GM12878 (cell line): ENCODE measurements at regions not wholly inside any gene's neighbourhood (a gene's known extent, or its start where the extent isn't known, plus 50 kb on each side); places are given as distances from the start of the nearest gene placed in this dataset. TPM values are rescaled to one million over a fixed set of nuclear protein-coding genes. Genes with fewer than 3 reads are reported as not detected.

Experiments used
- ATAC-seq: fragments of 200-7000 bp; cut with Tn5 transposase; 3 replicates; pipeline ENCODE4 v1.9.1; 2020; ENCODE audit warnings: mild to moderate bottlenecking, moderate library complexity
- BruUV-seq: library from RNA; stranded (reverse); fragments of 400-500 nt; replicated peaks from 2 replicates; lab custom pipeline; 2021; lab: Mats Ljungman, UMichigan
- CTCF ChIA-PET: fragments of 300-600 bp; sonication (Branson Sonifier 250); formaldehyde crosslinking; extraction: SDS; loops from one replicate; lab custom pipeline; 2021; ENCODE audit warnings: inconsistent platforms; lab: Yijun Ruan, JAX
- POLR2A ChIA-PET: fragments of 350-600 bp; formaldehyde crosslinking; extraction: SDS; loops from one replicate; lab custom pipeline; 2021; ENCODE audit warnings: inconsistent platforms; lab: Charles Lee
- RAD21 ChIA-PET: fragments of 300-600 bp; sonication (Branson Sonifier 250); formaldehyde crosslinking; loops from one replicate; lab custom pipeline; 2023; ENCODE audit warnings: antibody characterized with exemption; ENCODE audit not compliant: unreplicated experiment; lab: Charles Lee
- SMC1A ChIA-PET: fragments of 300-600 bp; sonication (Branson Sonifier 250); formaldehyde crosslinking; loops from one replicate; lab custom pipeline; 2023; ENCODE audit not compliant: unreplicated experiment, uncharacterized antibody; lab: Charles Lee
- DNase-seq: peaks from one replicate; pipeline ENCODE4 v3.0.0-alpha.2; 2011; ENCODE audit warnings: low read depth, low spot score
- FAIRE-seq: peaks from 3 replicates; lab custom pipeline; 2011; peaks lifted over from hg19 to GRCh38; lab: Jason Lieb, UNC
- H2AFZ ChIP-seq: 2 replicates; pipeline ENCODE4 v1.6.0; 2011; ENCODE audit warnings: low read depth, low read length, control low read depth; ENCODE audit not compliant: control insufficient read depth
- H3K27ac ChIP-seq: 2 replicates; pipeline ENCODE4 v1.5.1; 2011; ENCODE audit warnings: control low read depth; ENCODE audit not compliant: control insufficient read depth, insufficient read depth
- H3K27me3 ChIP-seq, 2 experiments: replicated peaks in 1 of 2; 2 replicates each; pipeline versions ENCODE4 v1.6.0 to v1.6.1; 2011; ENCODE audit warnings: low read length in 1 of 2; ENCODE audit not compliant: control insufficient read depth in 2 of 2, insufficient read depth in 2 of 2
- H3K36me3 ChIP-seq, 2 experiments: 2 replicates each; pipeline ENCODE4 v1.5.1; 2011; ENCODE audit warnings: low read length in 1 of 2; ENCODE audit not compliant: control insufficient read depth in 2 of 2, insufficient read depth in 2 of 2
- H3K4me1 ChIP-seq: 2 replicates; pipeline ENCODE4 v1.6.1; 2011; ENCODE audit warnings: mild to moderate bottlenecking, low read length, moderate library complexity, mixed read lengths; ENCODE audit not compliant: control insufficient read depth, insufficient read depth
- H3K4me2 ChIP-seq: 2 replicates; pipeline ENCODE4 v1.6.0; 2011; ENCODE audit warnings: control low read depth; ENCODE audit not compliant: control insufficient read depth, insufficient read depth
- H3K4me3 ChIP-seq: fragments of 200-600 bp; sonication (generic); 2 replicates; pipeline ENCODE4 v1.5.1; 2016
- H3K79me2 ChIP-seq: 2 replicates; pipeline ENCODE4 v1.6.0; 2011; ENCODE audit warnings: low read length; ENCODE audit not compliant: control insufficient read depth, insufficient read depth
- H3K9ac ChIP-seq: 2 replicates; pipeline ENCODE4 v1.8.0; 2011; ENCODE audit warnings: low read length, control low read depth, mixed read lengths; ENCODE audit not compliant: control insufficient read depth, insufficient read depth
- H3K9me3 ChIP-seq: replicated peaks from 3 replicates; pipeline ENCODE4 v1.5.1; 2011; ENCODE audit warnings: mild to moderate bottlenecking, low read length; ENCODE audit not compliant: control insufficient read depth, insufficient read depth
- H4K20me1 ChIP-seq: 2 replicates; pipeline ENCODE4 v1.6.0; 2011; ENCODE audit not compliant: control insufficient read depth, insufficient read depth
- NFYA ChIP-seq: IDR thresholded peaks from 2 replicates; pipeline ENCODE4 v1.6.1; 2011; ENCODE audit warnings: low read depth, mild to moderate bottlenecking, low read length, improper control_type of control experiment, borderline replicate concordance
- SMAD1 ChIP-seq: fragments of 450-650 bp; IDR thresholded peaks from 2 replicates; pipeline ENCODE4 v1.6.1; 2018; ENCODE audit warnings: mild to moderate bottlenecking, low read depth; ENCODE audit not compliant: partially characterized antibody
- SREBF1 ChIP-seq: IDR thresholded peaks from 2 replicates; pipeline ENCODE4 v1.6.1; 2012; ENCODE audit warnings: mild to moderate bottlenecking, low read length
- WGBS: methylation state at CpG from one replicate; pipeline ENCODE4 v1.1.6; 2016; ENCODE audit warnings: low lambda C conversion rate; ENCODE audit not compliant: insufficient replicate concordance, insufficient coverage; ENCODE audit errors: missing lambda C conversion rate; 5-methylcytosine and 5-hydroxymethylcytosine counted together
- in situ Hi-C: fragments of 300-500 bp; cut with MboI; formaldehyde crosslinking; loops from 9 replicates; pipeline ENCODE4 v1.14.3; 2018; ENCODE audit warnings: mixed read lengths
- intact Hi-C: fragments of 100-400 bp; cut with micrococcal nuclease; formaldehyde crosslinking; loops from one replicate; pipeline ENCODE4 v1.14.2; 2022; ENCODE audit not compliant: unreplicated experiment
- small RNA-seq: library from RNA; depleted of rRNA; stranded (forward); fragments of <200 nt; gene quantifications from one replicate; pipeline ENCODE3, GENCODE V24; 2014
- TF ChIP-seq, protein P1 (sequence below), 3 experiments: IDR thresholded peaks in 2 of 3; conservative IDR thresholded peaks in 1 of 3; 2 replicates each; pipeline ENCODE4 v1.5.1; 2011; ENCODE audit warnings: low read depth in 3 of 3, low read length in 3 of 3, mild to moderate bottlenecking in 3 of 3, control low read depth in 2 of 3, moderate library complexity in 2 of 3, inconsistent platforms in 1 of 3, mixed read lengths in 1 of 3; ENCODE audit not compliant: control insufficient read depth in 2 of 3, insufficient read depth in 1 of 3; ENCODE audit errors: extremely low read depth in 1 of 3

- Histone ChIP-seq H3K9ac (no peak overlapping the region), H4K20me1 (no peaks in the 10 kb centered on the region), H3K27me3 (no peaks in the 10 kb centered on the region), H3K4me3 (no peak overlapping the region), H3K4me2 (no peak overlapping the region), H3K27ac (no peak overlapping the region), H3K4me1 (no peaks in the 10 kb centered on the region), H2AFZ (no peak overlapping the region), H3K79me2 (no peaks in the 10 kb centered on the region), H3K36me3 (no peaks in the 10 kb centered on the region)
- SMC1A ChIA-PET = no interaction called here
- no TSS peak for BruUV-seq
- CTCF ChIA-PET = no interaction called here
- intact Hi-C loops (no loop called here), in situ Hi-C loops (no loop called here)
- no peak for ATAC-seq
- RAD21 ChIA-PET = no interaction called here
- WGBS = 0% methylated on average over 1 of the region's 1 CpG
- FAIRE-seq = no peak
- no peak for DNase-seq
- POLR2A ChIA-PET = no interaction called here
- TF ChIP-seq, protein P1, sequence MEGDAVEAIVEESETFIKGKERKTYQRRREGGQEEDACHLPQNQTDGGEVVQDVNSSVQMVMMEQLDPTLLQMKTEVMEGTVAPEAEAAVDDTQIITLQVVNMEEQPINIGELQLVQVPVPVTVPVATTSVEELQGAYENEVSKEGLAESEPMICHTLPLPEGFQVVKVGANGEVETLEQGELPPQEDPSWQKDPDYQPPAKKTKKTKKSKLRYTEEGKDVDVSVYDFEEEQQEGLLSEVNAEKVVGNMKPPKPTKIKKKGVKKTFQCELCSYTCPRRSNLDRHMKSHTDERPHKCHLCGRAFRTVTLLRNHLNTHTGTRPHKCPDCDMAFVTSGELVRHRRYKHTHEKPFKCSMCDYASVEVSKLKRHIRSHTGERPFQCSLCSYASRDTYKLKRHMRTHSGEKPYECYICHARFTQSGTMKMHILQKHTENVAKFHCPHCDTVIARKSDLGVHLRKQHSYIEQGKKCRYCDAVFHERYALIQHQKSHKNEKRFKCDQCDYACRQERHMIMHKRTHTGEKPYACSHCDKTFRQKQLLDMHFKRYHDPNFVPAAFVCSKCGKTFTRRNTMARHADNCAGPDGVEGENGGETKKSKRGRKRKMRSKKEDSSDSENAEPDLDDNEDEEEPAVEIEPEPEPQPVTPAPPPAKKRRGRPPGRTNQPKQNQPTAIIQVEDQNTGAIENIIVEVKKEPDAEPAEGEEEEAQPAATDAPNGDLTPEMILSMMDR (IDR thresholded peaks at IDR 0.05 in 2 of 3, conservative IDR thresholded peaks at IDR 0.05 in 1 of 3; ENCODE audit: control insufficient read depth in 2 of 3, extremely low read depth in 1 of 3, insufficient read depth in 1 of 3, low read depth in 3 of 3, low read length in 3 of 3) = no peak
- TF ChIP-seq SREBF1 = no peak
- TF ChIP-seq NFYA = no peak
- TF ChIP-seq SMAD1 = no peak
- TF ChIP-seq, all 136 proteins: peak for 0
- H3K9me3 ChIP-seq = 0 out of 3 replicates have a peak, but pooled peaks cover under 1% of the 10 kb centered on the region
Observed at GRCh38 chr1:232754930-232755329, 50.3 kb upstream of the MAP10 start.

Small RNAs in the stretch of these regions (small RNA-seq; reads per million reads assigned to genes)
- not detected for gene RNU6-1211P
